Hypothalamus (tissue), 51 donors: ENCODE measurements at regions not wholly inside any gene's neighbourhood (a gene's known extent, or its start where the extent isn't known, plus 50 kb on each side); places are given as distances from the start of the nearest gene placed in this dataset.
"Not testable (repeated sequence)": the region's sequence is repeated elsewhere in the genome, so short reads cannot be mapped to it uniquely, and the experiment has no call there.

ENCODE experiments used
- DNase-seq, 51 donors: peaks; one replicate each; lab custom pipeline; 2025; lab: John Stamatoyannopoulos, UW

- not testable (repeated sequence) for DNase-seq
These were observed 875.0 kb downstream of the LRFN5 start for GRCh38 chr14:42481714-42482113.

DNA sequence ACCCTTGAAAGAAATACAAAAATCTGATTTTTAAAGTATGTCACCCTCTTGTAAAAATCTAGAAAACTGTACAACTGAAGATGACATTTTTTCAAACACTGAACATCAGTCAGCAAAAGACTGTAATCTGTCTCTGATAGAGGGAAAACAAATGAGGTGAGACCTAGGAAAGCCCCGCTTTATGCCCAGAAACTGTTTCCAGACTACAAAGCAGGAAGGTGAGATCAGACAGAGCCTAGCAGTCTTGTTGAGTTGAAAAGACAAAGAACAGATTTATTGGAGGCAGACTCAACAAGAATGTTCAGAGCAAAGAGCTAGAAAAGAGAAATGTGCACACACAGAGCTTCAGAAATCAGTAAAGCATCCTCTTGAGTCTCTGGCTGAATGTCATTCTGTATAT lies 873.6 kb downstream of the LRFN5 start:
- DNase-seq, result no peak

DNA sequence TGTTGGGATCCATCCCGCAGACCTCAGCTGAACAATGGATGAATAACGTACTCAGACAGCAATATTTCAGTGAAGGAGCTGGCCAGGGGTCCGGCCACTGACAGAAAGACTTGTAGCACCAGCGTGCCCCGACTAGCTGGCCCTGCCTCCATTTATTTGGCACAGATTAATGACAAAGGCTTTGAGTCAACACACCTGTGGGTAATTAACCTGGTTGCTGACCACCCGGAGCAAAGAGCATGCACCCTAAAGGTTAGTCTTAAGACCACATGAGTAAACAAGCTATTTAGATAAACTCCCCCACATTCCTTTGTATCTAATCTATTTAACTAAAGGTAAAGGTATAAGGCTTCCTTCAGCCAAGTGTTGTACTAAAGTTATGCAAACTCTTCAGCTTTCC lies 868.6 kb downstream of the LRFN5 start:
- no peak for DNase-seq

- DNase-seq, result no peak
These were observed 863.7 kb downstream of the LRFN5 start for GRCh38 chr14:42470427-42470719.

DNA sequence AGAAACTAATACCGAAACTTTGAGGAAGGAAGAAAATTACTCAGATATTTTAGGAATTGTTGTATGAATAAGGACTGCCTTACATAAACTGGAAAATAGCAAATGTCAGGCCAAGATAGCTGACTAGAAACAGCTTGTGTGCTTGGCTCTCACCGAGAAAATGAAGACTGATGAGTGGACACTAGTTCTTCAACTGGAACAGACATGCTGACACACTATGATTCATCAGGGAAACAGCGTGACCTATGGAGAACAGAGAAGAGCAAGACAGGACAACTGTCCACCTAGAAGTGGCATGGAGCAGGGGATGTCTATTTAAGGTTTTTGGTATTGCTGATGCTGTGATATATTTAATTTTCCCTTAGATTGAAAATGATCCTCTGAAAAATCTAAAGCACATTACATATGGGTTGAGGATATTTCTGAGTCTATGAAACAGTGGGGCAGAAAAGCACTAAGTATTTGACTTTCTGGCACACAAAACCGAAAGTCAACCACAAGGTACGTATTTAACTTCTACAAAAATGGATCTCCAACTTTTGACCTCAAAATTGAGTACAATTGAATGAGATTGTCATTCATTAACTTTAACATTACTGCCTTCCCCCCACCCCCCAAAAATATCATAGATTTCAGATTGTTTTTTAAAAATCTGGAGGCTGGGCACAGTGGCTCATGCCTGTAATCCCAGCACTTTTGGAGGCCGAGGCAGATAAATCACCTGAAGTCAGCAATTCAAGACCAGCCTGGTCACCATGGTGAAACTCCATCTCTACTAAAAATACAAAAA lies 863.2 kb downstream of the LRFN5 start:
- no peak for DNase-seq

DNA sequence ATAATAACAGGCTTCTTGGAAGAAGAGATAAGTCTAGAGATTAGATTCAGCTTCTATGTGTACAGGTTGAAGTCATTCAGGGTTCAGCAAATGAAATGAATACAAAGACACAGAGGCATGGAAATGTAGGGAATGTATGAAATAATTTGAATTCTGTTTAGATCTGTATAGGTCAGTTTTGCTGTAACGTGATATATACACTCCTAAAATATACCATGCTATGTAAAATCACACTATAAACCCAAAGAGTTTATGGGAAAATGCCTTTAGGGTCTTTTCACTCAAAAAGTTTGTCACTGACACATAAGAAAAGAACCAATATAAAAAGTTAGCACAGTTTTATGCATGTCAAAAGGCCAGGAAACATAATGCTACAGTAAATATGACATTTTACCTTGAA lies 854.0 kb downstream of the LRFN5 start:
- DNase-seq, result no peak

GRCh38 chr14:42459171-42459685 lies 852.6 kb downstream of the LRFN5 start:
- no peak for DNase-seq

DNA sequence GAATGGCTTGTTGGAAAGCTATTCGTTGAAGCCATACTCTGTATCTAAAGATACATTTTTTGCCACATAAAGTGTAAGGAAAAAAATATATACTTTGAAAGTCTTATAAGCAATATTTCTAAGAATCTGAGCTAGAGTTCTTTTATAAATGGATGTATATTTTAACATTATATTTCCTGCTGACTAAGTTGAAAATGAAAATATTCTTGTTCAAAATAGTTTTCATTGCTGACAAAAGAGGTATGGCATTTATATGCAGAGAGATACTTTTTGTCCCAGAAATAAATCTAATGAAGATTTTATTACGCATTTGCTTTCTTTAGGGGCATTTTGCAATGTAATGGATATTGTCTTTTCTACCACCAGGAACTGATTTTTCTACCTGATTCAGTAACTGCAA lies 834.9 kb downstream of the LRFN5 start:
- DNase-seq, result no peak

GRCh38 chr14:42437809-42438208 lies 831.1 kb downstream of the LRFN5 start:
- no peak for DNase-seq

GRCh38 chr14:42429401-42429800 lies 822.7 kb downstream of the LRFN5 start:
- no peak for DNase-seq

DNA sequence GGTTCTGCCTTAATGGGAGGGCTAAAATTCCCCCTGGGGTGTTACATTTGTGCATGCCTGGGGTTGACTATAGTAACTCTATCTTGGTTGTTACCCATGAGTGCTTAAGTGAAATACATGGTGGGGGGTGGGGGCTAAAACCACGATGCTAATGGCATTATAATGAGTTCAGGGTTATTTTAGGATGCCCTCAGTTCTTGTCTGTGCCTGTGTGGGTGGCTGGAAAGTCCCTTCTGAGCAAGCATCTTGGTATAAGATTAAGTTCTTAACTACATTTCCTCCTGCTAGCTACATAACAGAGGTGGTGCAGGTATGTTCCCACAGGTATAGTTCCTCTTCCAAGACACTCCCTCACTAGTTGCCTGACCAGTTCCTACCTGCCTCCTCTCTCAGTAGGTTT lies 822.3 kb downstream of the LRFN5 start:
- DNase-seq, result no peak

DNA sequence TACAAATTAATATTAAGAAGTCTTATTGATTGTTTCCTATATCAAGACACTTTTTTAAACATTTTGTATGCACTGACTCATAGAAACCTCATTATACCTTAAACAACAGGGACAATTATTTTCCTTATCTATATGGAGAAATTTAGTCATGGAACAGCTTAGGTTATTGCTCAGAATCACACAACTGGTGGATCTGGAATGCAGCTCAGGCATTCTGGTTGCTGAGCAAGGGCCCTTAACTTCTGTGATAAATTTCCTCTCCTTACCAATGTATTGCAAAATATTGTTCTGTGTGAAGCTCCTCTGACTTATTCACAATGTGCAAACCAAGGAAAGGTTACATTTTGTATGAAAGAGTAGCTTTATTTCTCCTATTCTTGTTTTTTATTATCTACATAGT lies 817.8 kb downstream of the LRFN5 start:
- no peak for DNase-seq

DNA sequence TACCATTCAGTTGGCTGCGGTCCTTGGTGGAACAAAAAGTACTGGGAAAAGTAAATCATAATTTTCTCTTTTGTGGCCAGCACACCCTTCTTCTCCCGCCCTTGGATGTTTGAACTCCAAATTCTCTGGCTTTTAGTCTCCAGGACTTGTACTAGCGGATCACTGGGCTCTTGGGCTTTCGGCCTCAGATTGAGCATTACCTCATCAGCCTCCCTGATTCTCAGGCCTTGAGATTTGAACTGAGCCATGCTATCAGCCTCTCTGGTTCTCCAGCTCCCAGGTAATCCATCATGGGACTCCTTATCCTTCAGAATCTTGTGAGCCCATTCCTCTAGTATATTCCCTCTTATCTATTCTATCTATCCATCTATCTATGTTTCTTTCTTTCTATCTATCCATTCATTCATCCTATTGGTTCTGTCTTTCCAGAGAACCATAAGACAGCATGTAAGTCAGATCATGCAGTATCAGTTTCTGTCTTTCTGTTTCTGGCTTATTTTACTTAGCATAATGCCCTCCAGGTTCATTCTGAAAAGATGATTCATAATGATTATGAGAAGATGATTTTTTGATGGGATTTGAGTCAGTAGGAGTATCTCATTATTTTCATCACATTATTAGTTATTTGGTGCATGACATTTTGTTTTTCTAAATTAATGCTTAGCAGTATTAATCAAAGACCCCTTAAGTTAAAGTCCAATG lies 814.9 kb downstream of the LRFN5 start:
- no peak for DNase-seq

DNA sequence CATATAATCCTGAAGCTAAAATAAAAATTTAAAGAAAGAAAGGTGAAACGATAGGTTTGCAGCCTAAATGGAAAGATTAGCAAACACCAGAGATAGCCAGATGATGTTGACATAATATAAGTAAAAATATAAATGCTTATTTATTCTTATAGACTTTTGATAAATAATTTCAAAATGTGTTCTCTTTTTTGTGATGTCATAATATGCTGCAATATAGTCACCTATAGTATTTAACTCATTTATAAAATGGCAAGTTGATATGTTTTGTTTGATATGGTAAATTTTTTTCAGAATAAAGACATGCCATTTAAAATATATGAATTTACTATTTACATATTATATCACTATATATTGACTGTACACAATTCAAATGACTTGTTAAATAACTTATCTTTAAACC lies 813.4 kb downstream of the LRFN5 start:
- DNase-seq, result no peak

GRCh38 chr14:42407153-42407552 lies 800.5 kb downstream of the LRFN5 start:
- no peak for DNase-seq

GRCh38 chr14:42391146-42391834 lies 784.6 kb downstream of the LRFN5 start:
- DNase-seq, result no peak

- no peak for DNase-seq
These were observed 772.2 kb downstream of the LRFN5 start for GRCh38 chr14:42378880-42379279.

DNA sequence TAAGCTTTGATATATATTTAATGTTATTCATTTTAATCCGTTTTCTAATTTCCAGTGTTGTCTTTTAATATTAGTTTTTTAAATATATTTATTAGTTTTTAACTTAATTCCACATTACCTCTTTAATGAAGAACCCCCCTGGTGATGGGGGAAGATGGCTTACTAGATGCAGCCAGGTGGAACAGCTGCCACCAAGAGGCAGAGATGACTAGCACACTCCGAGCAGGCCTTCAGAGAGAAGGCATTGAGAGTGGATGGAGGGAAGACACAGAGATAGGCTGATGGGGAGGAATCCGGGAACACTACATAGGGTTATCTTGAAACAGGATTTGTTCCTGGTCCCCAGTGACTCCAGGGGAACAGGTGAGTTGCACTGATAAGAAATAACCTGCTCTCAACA lies 771.6 kb downstream of the LRFN5 start:
- no peak for DNase-seq

DNA sequence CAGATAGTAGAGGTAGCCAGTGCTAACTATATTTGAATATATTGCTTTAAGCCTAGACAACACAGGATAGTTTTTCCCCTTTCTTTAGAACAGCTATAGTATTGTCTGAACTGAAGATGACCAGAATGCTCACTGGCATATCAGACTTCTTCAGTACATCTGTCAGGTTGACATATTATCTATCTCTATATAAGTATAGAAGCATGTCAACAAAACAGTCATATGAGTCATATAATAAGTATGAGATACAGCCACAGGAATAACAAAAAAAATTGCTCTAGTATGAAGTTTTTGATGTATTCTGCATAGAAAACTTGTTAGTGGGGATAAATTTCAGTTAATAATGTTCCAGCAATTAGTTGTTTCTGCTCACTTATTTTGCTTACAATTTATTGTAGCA lies 767.7 kb downstream of the LRFN5 start:
- DNase-seq, result no peak

GRCh38 chr14:42370056-42370455 lies 763.4 kb downstream of the LRFN5 start:
- DNase-seq, result no peak

- DNase-seq, result no peak
These were observed 761.6 kb downstream of the LRFN5 start for GRCh38 chr14:42368234-42368633.

- no peak for DNase-seq
These were observed 746.6 kb downstream of the LRFN5 start for GRCh38 chr14:42353315-42353714.
